ENCODE measurements at regions not wholly inside any gene's neighbourhood (a gene's known extent, or its start where the extent isn't known, plus 50 kb on each side); places are given as distances from the start of the nearest gene placed in this dataset.

GRCh38 chr6:98287876-98288275, 546.5 kb upstream of the POU3F2 start:
- TF ChIP-seq, protein P1, sequence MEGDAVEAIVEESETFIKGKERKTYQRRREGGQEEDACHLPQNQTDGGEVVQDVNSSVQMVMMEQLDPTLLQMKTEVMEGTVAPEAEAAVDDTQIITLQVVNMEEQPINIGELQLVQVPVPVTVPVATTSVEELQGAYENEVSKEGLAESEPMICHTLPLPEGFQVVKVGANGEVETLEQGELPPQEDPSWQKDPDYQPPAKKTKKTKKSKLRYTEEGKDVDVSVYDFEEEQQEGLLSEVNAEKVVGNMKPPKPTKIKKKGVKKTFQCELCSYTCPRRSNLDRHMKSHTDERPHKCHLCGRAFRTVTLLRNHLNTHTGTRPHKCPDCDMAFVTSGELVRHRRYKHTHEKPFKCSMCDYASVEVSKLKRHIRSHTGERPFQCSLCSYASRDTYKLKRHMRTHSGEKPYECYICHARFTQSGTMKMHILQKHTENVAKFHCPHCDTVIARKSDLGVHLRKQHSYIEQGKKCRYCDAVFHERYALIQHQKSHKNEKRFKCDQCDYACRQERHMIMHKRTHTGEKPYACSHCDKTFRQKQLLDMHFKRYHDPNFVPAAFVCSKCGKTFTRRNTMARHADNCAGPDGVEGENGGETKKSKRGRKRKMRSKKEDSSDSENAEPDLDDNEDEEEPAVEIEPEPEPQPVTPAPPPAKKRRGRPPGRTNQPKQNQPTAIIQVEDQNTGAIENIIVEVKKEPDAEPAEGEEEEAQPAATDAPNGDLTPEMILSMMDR (IDR thresholded peaks at IDR 0.05) = no peak
- TF ChIP-seq POLR2A (IDR thresholded peaks at IDR 0.05) (no peak), POLR2AphosphoS5 (IDR thresholded peaks at IDR 0.05) (no peak), EP300 (IDR thresholded peaks at IDR 0.05) (no peak)

All from gastroesophageal sphincter (tissue), 3 donors.